ENCODE measurements at regions not wholly inside any gene's neighbourhood (a gene's known extent, or its start where the extent isn't known, plus 50 kb on each side); places are given as distances from the start of the nearest gene placed in this dataset.

DNA sequence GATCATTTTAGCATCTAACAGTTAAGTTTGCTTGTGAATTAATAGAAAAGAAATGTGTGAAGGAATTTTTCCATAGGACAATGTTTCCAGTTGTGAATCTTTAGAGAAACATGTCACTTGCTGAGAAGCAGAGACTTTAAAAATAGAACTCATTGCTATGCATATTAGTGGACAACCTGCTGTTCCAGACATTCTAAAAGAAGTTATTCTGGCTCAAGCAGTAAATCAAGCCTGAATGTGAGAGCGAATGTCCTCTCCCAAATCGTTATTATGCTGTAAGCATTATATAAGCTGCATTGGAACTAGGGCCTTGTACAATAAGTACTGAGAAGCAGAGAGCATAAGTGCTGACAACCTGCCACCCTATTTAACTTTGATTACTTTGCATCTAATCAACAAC lies 990.9 kb downstream of the PLOD2 start:
- no peak for DNase-seq (ENCODE audit: low spot score)
- Histone ChIP-seq H3K4me1 (replicated peaks) (no peaks in the 10 kb centered on the region), H3K36me3 (no peaks in the 10 kb centered on the region), H3K4me3 (no peak overlapping the region), H3K27me3 (replicated peaks; ENCODE audit: insufficient read depth) (no peaks in the 10 kb centered on the region), H3K9me3 (no peaks in the 10 kb centered on the region), H3K27ac (no peak overlapping the region)
- 58% methylated on average over 2 of the region's 2 CpGs for WGBS
- TF ChIP-seq POLR2A (IDR thresholded peaks at IDR 0.05), result no peak
- no peak for TF ChIP-seq POLR2AphosphoS5 (IDR thresholded peaks at IDR 0.05)
- no peak for TF ChIP-seq CTCF (IDR thresholded peaks at IDR 0.05)
- intact Hi-C loops (cut with DNase I), result no loop called here

- H3K27ac ChIP-seq, result no peak overlapping the region
- DNase-seq (ENCODE audit: low spot score), result no peak
- no peaks in the 10 kb centered on the region for H3K4me1 ChIP-seq (replicated peaks)
- intact Hi-C loops (cut with DNase I), result no loop called here
- no peaks in the 10 kb centered on the region for H3K27me3 ChIP-seq (replicated peaks; ENCODE audit: insufficient read depth)
- no peaks in the 10 kb centered on the region for H3K9me3 ChIP-seq
- H3K4me3 ChIP-seq, result no peak overlapping the region
- 66% methylated on average over 3 of the region's 3 CpGs for WGBS
- H3K36me3 ChIP-seq, result no peaks in the 10 kb centered on the region
- TF ChIP-seq POLR2AphosphoS5 (IDR thresholded peaks at IDR 0.05) (no peak), CTCF (IDR thresholded peaks at IDR 0.05) (no peak), POLR2A (IDR thresholded peaks at IDR 0.05) (no peak)
Measured at GRCh38 chr3:145175626-145176025, 985.4 kb downstream of the PLOD2 start.

DNA sequence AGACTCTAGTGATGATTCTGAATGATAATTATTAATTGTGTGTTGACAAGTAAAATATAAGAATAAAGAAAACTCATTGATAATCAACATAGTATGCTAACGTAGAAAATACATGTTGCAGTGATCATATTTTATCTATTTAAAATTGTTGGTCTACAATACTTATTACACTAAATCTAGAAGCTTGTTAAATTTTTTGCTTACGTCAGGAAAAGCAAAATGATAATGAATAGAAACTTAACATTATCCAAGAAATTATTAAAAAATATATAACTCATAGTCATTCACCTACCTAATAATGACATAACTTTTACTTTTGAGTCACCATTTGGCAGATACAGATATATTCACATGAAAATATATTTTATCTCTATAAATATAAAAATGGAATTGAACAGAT lies 984.1 kb downstream of the PLOD2 start:
- H3K27ac ChIP-seq, result no peak overlapping the region
- TF ChIP-seq POLR2AphosphoS5 (IDR thresholded peaks at IDR 0.05) (no peak), POLR2A (IDR thresholded peaks at IDR 0.05) (no peak), CTCF (IDR thresholded peaks at IDR 0.05) (no peak)
- DNase-seq (ENCODE audit: low spot score), result no peak
- no peaks in the 10 kb centered on the region for H3K9me3 ChIP-seq
- H3K4me3 ChIP-seq, result no peak overlapping the region
- 65% methylated on average over 2 of the region's 2 CpGs for WGBS
- H3K36me3 ChIP-seq, result no peaks in the 10 kb centered on the region
- H3K4me1 ChIP-seq (replicated peaks), result no peaks in the 10 kb centered on the region
- intact Hi-C loops (cut with DNase I), result no loop called here
- no peaks in the 10 kb centered on the region for H3K27me3 ChIP-seq (replicated peaks; ENCODE audit: insufficient read depth)

GRCh38 chr3:145177828-145178227 lies 983.2 kb downstream of the PLOD2 start:
- Histone ChIP-seq H3K4me1 (replicated peaks) (no peaks in the 10 kb centered on the region), H3K4me3 (no peak overlapping the region), H3K36me3 (no peaks in the 10 kb centered on the region), H3K9me3 (no peaks in the 10 kb centered on the region), H3K27me3 (replicated peaks; ENCODE audit: insufficient read depth) (no peaks in the 10 kb centered on the region), H3K27ac (no peak overlapping the region)
- intact Hi-C loops (cut with DNase I), result no loop called here
- 68% methylated on average over 2 of the region's 2 CpGs for WGBS
- no peak for DNase-seq (ENCODE audit: low spot score)
- TF ChIP-seq POLR2AphosphoS5 (IDR thresholded peaks at IDR 0.05), result no peak
- no peak for TF ChIP-seq POLR2A (IDR thresholded peaks at IDR 0.05)
- TF ChIP-seq CTCF (IDR thresholded peaks at IDR 0.05), result no peak

DNA sequence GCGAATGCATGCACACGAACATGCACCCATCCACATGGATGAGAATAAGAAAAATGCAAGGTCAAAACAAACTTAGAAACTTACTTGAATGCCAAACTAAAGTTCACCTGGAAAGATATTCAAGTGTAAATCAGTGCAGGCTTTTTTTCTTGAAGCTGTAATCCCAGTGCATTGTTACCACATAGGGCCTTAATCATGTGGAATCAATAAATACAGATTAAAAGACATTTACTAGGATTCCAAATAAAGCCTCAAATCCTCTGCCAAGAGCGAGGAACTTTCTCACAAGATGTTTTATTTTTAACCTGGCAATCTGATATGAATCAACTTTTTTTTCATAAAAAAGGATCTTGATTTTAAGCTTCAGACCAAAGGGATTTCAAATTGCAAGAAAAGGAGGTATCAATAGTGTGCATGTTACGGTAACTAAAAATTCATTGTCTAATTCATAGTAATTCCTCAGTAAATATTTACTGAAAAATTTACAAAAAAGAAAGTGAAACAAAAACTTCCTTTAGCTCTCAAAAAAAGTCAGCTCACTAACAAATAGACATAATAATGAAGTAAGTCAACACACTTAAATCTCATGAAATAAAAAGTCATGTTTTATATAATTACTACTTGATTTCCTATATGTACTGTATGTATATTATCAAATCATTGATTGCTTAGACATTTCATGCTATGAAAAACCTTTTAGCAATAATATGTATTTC lies 978.6 kb downstream of the PLOD2 start:
- intact Hi-C loops (cut with DNase I), result no loop called here
- no peak overlapping the region for H3K27ac ChIP-seq
- no peak for DNase-seq (ENCODE audit: low spot score)
- H3K4me1 ChIP-seq (replicated peaks), result no peaks in the 10 kb centered on the region
- no peak for TF ChIP-seq POLR2A (IDR thresholded peaks at IDR 0.05)
- TF ChIP-seq CTCF (IDR thresholded peaks at IDR 0.05), result no peak
- no peak for TF ChIP-seq POLR2AphosphoS5 (IDR thresholded peaks at IDR 0.05)
- H3K27me3 ChIP-seq (replicated peaks; ENCODE audit: insufficient read depth), result no peaks in the 10 kb centered on the region
- no peaks in the 10 kb centered on the region for H3K9me3 ChIP-seq
- no peak overlapping the region for H3K4me3 ChIP-seq
- 21% methylated on average over 4 of the region's 4 CpGs for WGBS
- no peaks in the 10 kb centered on the region for H3K36me3 ChIP-seq
